T-helper 2 cell treated with Interferon-gamma antibody and Interleukin-4, amounts not matched to agents 5 μg/mL and 100 μg/mL, for 36 hours (primary cell): ENCODE measurements at regions not wholly inside any gene's neighbourhood (a gene's known extent, or its start where the extent isn't known, plus 50 kb on each side); places are given as distances from the start of the nearest gene placed in this dataset.
"Not testable (repeated sequence)": the region's sequence is repeated elsewhere in the genome, so short reads cannot be mapped to it uniquely, and the experiment has no call there.

Source experiments
- DNase-seq: peaks from one replicate; pipeline ENCODE4 v3.0.0; 2021; ENCODE audit warnings: low spot score
- H3K27ac Mint-ChIP-seq: one replicate; pipeline ENCODE4 v1.8.0; 2021; ENCODE audit warnings: mild to moderate bottlenecking, mixed read lengths
- H3K27me3 Mint-ChIP-seq: one replicate; pipeline ENCODE4 v1.8.0; 2021; ENCODE audit warnings: low read depth, mixed read lengths
- H3K36me3 Mint-ChIP-seq: one replicate; pipeline ENCODE4 v1.8.0; 2021; ENCODE audit warnings: low read depth, mixed read lengths
- H3K4me1 Mint-ChIP-seq: one replicate; pipeline ENCODE4 v1.8.0; 2021; ENCODE audit warnings: low read depth, mixed read lengths
- H3K4me3 Mint-ChIP-seq: one replicate; pipeline ENCODE4 v1.8.0; 2022; ENCODE audit warnings: mild to moderate bottlenecking, moderate library complexity, mixed read lengths
- H3K9me3 Mint-ChIP-seq: one replicate; pipeline ENCODE4 v1.8.0; 2021; ENCODE audit warnings: mixed read lengths

DNA sequence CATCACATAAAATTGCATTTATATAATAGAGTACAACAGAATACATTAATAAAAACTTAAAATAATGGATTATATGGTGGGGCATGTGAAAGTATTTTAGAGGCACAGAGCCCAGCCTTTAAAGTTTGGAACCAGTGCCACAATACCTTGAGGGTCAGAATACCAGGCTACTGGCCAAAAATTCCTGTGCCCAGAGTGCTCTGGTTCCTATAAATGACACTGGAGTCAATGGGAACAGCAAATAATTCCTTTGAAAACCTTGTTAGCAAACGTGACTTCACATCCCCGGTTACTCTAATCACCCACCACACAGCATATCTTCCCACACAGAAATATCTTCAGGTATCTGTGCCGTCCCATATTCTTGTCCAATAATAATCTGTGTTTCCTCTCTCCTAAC, 1242.6 kb downstream of the DIAPH3 start:
- no peak for DNase-seq
- no peaks in the 10 kb centered on the region for H3K36me3 Mint-ChIP-seq
- H3K9me3 Mint-ChIP-seq, result peaks cover 35% of the 10 kb centered on the region
- no peak overlapping the region for H3K4me3 Mint-ChIP-seq
- H3K27ac Mint-ChIP-seq, result no peak overlapping the region
- H3K4me1 Mint-ChIP-seq, result no peaks in the 10 kb centered on the region
- H3K27me3 Mint-ChIP-seq, result no peaks in the 10 kb centered on the region

GRCh38 chr13:58926858-58927257, 1236.9 kb downstream of the DIAPH3 start:
- no peak for DNase-seq
- H3K27ac Mint-ChIP-seq, result no peak overlapping the region
- no peak overlapping the region for H3K4me3 Mint-ChIP-seq
- no peaks in the 10 kb centered on the region for H3K4me1 Mint-ChIP-seq
- H3K27me3 Mint-ChIP-seq, result no peaks in the 10 kb centered on the region
- peaks cover 25% of the 10 kb centered on the region for H3K9me3 Mint-ChIP-seq
- H3K36me3 Mint-ChIP-seq, result no peaks in the 10 kb centered on the region

- Mint-ChIP-seq H3K9me3 (peaks cover 4% of the 10 kb centered on the region), H3K36me3 (no peaks in the 10 kb centered on the region), H3K4me1 (no peaks in the 10 kb centered on the region), H3K4me3 (no peak overlapping the region), H3K27me3 (no peaks in the 10 kb centered on the region), H3K27ac (no peak overlapping the region)
- no peak for DNase-seq
Observed at GRCh38 chr13:58933475-58933874, 1230.3 kb downstream of the DIAPH3 start.

- Mint-ChIP-seq H3K27me3 (no peaks in the 10 kb centered on the region), H3K36me3 (no peaks in the 10 kb centered on the region), H3K27ac (no peak overlapping the region), H3K4me1 (no peaks in the 10 kb centered on the region), H3K9me3 (peaks cover 4% of the 10 kb centered on the region), H3K4me3 (no peak overlapping the region)
- no peak for DNase-seq
Observed at GRCh38 chr13:58935689-58936088, 1228.0 kb downstream of the DIAPH3 start.

GRCh38 chr13:58946274-58946673, 1217.5 kb downstream of the DIAPH3 start:
- Mint-ChIP-seq H3K9me3 (peaks cover 36% of the 10 kb centered on the region), H3K4me3 (no peak overlapping the region), H3K36me3 (no peaks in the 10 kb centered on the region), H3K27me3 (no peaks in the 10 kb centered on the region), H3K27ac (no peak overlapping the region), H3K4me1 (no peaks in the 10 kb centered on the region)
- DNase-seq, result no peak

DNA sequence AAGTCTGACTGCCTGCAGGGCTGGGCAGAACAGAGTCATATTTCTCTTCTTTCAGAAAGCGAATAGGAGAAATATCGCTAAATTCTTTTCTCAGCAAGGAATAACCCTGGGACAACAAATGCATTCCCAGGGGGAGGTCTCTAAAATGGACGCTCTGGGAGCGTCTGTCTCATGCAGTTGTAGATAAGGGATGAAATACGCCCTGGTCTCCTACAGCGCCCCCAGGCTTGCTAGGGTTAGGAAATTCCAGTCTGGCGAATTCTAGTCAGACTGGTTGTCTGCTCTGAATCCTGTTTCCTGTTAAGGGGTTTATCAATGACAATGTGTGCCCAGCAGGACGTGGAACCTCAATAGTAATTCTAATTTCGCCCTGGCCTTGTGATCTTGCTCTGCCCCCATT, 1214.1 kb downstream of the DIAPH3 start:
- no peaks in the 10 kb centered on the region for H3K27me3 Mint-ChIP-seq
- H3K27ac Mint-ChIP-seq, result no peak overlapping the region
- H3K4me3 Mint-ChIP-seq, result no peak overlapping the region
- DNase-seq, result no peak
- peaks cover 36% of the 10 kb centered on the region for H3K9me3 Mint-ChIP-seq
- no peaks in the 10 kb centered on the region for H3K36me3 Mint-ChIP-seq
- no peaks in the 10 kb centered on the region for H3K4me1 Mint-ChIP-seq

DNA sequence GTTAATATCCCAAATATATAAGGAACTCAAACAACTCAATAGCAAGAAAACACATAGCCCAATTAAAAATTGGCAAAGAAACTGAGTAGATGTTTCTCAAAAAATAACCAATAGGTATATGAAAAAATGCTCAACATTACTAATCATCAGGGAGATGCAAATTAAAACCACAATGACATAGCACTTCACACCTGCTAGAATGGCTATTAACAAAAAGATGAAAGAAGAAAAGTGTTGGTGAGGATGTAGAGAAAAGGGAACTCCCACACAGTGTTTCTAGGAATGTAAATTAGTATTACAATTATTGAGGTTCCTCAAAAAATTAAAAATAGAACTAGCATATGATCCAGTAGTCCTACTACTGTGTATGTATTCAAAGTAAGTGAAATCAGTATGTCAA, 1212.8 kb downstream of the DIAPH3 start:
- no peaks in the 10 kb centered on the region for H3K36me3 Mint-ChIP-seq
- no peaks in the 10 kb centered on the region for H3K4me1 Mint-ChIP-seq
- no peaks in the 10 kb centered on the region for H3K27me3 Mint-ChIP-seq
- no peak overlapping the region for H3K4me3 Mint-ChIP-seq
- H3K27ac Mint-ChIP-seq, result no peak overlapping the region
- no peak for DNase-seq
- H3K9me3 Mint-ChIP-seq, result peaks cover 29% of the 10 kb centered on the region

DNA sequence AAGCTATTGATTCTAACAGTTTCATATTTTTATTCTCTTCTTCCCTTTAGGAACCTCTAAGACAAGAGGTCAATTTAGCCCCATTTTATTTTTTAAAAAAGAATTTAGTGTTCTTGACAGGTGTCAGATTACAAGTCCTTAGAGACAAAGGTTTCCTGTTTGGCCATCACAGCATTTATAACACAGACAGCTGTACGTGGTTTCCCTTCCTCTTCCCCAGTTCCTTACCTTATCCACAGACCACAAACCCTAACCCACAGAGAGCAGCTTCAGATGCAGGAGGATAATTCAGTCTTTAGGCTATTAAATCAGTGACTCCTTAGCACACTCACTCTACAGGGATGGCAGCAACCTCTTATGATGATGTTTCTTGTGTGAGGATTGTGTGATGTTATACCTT, 1210.1 kb downstream of the DIAPH3 start:
- Mint-ChIP-seq H3K4me1 (no peaks in the 10 kb centered on the region), H3K27ac (no peak overlapping the region), H3K36me3 (no peaks in the 10 kb centered on the region), H3K4me3 (no peak overlapping the region), H3K27me3 (no peaks in the 10 kb centered on the region), H3K9me3 (peaks cover 21% of the 10 kb centered on the region)
- DNase-seq, result no peak

DNA sequence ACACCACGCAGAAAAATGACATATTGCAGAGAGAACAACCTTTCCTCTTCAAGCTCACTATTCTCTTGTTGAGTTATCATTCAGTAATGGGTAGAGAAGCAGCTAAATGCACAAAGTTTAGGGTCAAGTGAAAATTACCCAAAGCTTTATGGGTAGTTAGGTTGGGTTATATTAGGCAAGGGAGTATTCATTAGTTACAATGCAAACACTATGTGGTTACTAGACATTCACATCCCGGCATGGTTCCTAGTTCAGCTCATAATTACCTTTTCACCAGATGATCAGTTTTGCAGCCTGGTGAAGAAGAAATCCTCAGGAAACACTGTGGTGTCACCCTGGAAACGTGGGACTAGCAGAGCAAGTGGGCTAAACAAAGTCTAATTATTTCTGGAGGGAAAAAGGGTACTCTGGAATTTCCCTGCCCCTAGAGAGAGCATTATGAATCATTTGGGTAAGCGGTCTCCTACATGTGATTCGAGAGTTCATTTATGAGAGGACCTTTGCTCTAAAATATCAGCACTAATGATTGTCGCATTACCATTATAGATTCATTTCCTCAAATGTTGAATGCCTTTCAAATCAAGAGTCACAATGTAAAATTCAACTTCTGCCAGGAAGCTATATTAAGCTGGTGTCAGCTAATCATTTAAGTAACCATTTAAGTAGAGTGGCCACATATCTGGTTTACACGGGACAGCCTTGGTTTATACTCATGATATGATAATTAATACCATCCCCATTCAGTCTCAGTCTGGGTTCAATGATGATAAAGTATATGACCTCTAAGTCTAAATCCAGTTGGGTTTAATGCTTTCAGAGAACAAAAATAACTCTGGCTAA, 1208.0 kb downstream of the DIAPH3 start:
- Mint-ChIP-seq H3K27ac (no peak overlapping the region), H3K27me3 (no peaks in the 10 kb centered on the region), H3K36me3 (no peaks in the 10 kb centered on the region), H3K4me3 (no peak overlapping the region), H3K4me1 (no peaks in the 10 kb centered on the region), H3K9me3 (peaks cover 3% of the 10 kb centered on the region)
- no peak for DNase-seq

GRCh38 chr13:58958097-58958496, 1205.6 kb downstream of the DIAPH3 start:
- H3K4me3 Mint-ChIP-seq, H3K27ac Mint-ChIP-seq, H3K36me3 Mint-ChIP-seq, H3K4me1 Mint-ChIP-seq, H3K27me3 Mint-ChIP-seq, H3K9me3 Mint-ChIP-seq, DNase-seq: not testable (repeated sequence)

DNA sequence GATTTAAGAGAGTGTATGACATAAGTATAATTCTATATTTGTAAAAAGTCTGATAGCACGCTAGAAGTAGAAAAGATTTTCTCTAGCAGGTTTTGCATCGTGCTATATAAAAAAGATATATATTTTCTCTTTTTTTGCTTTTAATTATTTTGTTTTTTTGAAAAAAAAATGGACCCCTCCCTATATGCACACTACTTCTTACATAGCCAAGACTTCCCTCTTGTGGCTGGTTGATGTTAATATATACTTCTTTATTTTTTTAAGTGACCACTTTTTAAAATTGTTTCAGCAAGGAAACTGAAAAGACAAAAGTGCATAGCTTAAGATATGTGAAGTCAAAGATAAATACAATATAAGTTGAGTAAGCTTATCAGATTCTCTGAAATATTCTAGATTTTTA, 1202.8 kb downstream of the DIAPH3 start:
- Mint-ChIP-seq H3K36me3 (no peaks in the 10 kb centered on the region), H3K27me3 (no peaks in the 10 kb centered on the region), H3K9me3 (peaks cover 4% of the 10 kb centered on the region), H3K27ac (no peak overlapping the region), H3K4me1 (no peaks in the 10 kb centered on the region), H3K4me3 (no peak overlapping the region)
- DNase-seq, result no peak

- peaks cover 7% of the 10 kb centered on the region for H3K9me3 Mint-ChIP-seq
- DNase-seq, result no peak
- H3K4me3 Mint-ChIP-seq, result no peak overlapping the region
- H3K27ac Mint-ChIP-seq, result no peak overlapping the region
- no peaks in the 10 kb centered on the region for H3K4me1 Mint-ChIP-seq
- H3K36me3 Mint-ChIP-seq, result no peaks in the 10 kb centered on the region
- no peaks in the 10 kb centered on the region for H3K27me3 Mint-ChIP-seq
Observed at GRCh38 chr13:58963321-58963720, 1200.4 kb downstream of the DIAPH3 start.

GRCh38 chr13:58964048-58964447, 1199.7 kb downstream of the DIAPH3 start:
- Mint-ChIP-seq H3K4me3 (no peak overlapping the region), H3K36me3 (no peaks in the 10 kb centered on the region), H3K27ac (no peak overlapping the region), H3K27me3 (no peaks in the 10 kb centered on the region), H3K9me3 (peaks cover 9% of the 10 kb centered on the region), H3K4me1 (no peaks in the 10 kb centered on the region)
- no peak for DNase-seq

DNA sequence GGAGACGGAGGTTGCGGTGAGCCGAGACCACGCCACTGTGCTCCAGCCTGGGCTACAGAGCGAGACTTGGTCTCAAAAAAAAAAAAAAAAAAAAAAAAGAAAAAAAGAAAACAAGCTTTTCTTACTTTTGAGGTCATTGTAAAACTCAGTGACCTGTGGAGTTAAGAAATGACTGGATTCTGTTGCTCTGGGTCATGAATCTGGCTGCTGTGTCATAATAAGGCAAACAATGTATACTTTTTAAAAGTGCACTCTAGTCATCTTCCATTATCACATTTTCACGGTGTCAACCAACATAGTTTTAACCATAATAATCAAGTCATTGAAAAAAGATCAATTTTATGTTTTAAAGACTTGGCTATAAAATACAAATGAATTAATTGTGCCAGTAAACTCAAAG, 1186.6 kb downstream of the DIAPH3 start:
- Mint-ChIP-seq H3K27ac (no peak overlapping the region), H3K4me3 (no peak overlapping the region), H3K4me1 (no peaks in the 10 kb centered on the region), H3K9me3 (peaks cover 6% of the 10 kb centered on the region), H3K27me3 (no peaks in the 10 kb centered on the region), H3K36me3 (no peaks in the 10 kb centered on the region)
- DNase-seq, result no peak

- H3K4me3 Mint-ChIP-seq, result no peak overlapping the region
- no peaks in the 10 kb centered on the region for H3K36me3 Mint-ChIP-seq
- no peak overlapping the region for H3K27ac Mint-ChIP-seq
- no peaks in the 10 kb centered on the region for H3K4me1 Mint-ChIP-seq
- no peaks in the 10 kb centered on the region for H3K27me3 Mint-ChIP-seq
- no peak for DNase-seq
- H3K9me3 Mint-ChIP-seq, result peaks cover 6% of the 10 kb centered on the region
Observed at GRCh38 chr13:58978331-58978730, 1185.4 kb downstream of the DIAPH3 start.
